HG03575 (cell line): ENCODE measurements at regions not wholly inside any gene's neighbourhood (a gene's known extent, or its start where the extent isn't known, plus 50 kb on each side); places are given as distances from the start of the nearest gene placed in this dataset.

ENCODE experiments used
- ATAC-seq: cut with Tn5 transposase; IDR thresholded peaks from one replicate; pipeline ENCODE4 v1.9.1; 2021; ENCODE audit not compliant: unreplicated experiment, insufficient number of reproducible peaks, low FRiP score; ENCODE audit errors: extremely low read depth

GRCh38 chr14:97023871-97024270 lies 226.7 kb downstream of the VRK1 start:
- no peak for ATAC-seq

GRCh38 chr14:97024300-97024699 lies 227.1 kb downstream of the VRK1 start:
- ATAC-seq = no peak

- ATAC-seq = no peak
Observed at GRCh38 chr14:97025722-97026121, 228.5 kb downstream of the VRK1 start.

GRCh38 chr14:97027256-97027999 lies 230.2 kb downstream of the VRK1 start:
- ATAC-seq = no peak

- ATAC-seq = no peak
Observed at GRCh38 chr14:97028382-97028781, 231.2 kb downstream of the VRK1 start.

- ATAC-seq = no peak
Observed at GRCh38 chr14:97029800-97030199, 232.6 kb downstream of the VRK1 start.

- ATAC-seq = no peak
Observed at GRCh38 chr14:97031530-97031929, 234.3 kb downstream of the VRK1 start.

- ATAC-seq = no peak
Observed at GRCh38 chr14:97033556-97034081, 236.4 kb downstream of the VRK1 start.

- no peak for ATAC-seq
Observed at GRCh38 chr14:97036086-97036852, 239.1 kb downstream of the VRK1 start.

- no peak for ATAC-seq
Observed at GRCh38 chr14:97039717-97040363, 242.7 kb downstream of the VRK1 start.

- no peak for ATAC-seq
Observed at GRCh38 chr14:97046967-97047366, 249.8 kb downstream of the VRK1 start.

- no peak for ATAC-seq
Observed at GRCh38 chr14:97052001-97052400, 254.8 kb downstream of the VRK1 start.

- no peak for ATAC-seq
Observed at GRCh38 chr14:97053941-97054340, 256.8 kb downstream of the VRK1 start.

- no peak for ATAC-seq
Observed at GRCh38 chr14:97055355-97055754, 258.2 kb downstream of the VRK1 start.

- ATAC-seq = no peak
Observed at GRCh38 chr14:97056086-97056485, 258.9 kb downstream of the VRK1 start.

GRCh38 chr14:97057238-97058073 lies 260.3 kb downstream of the VRK1 start:
- ATAC-seq = no peak

- ATAC-seq = no peak
Observed at GRCh38 chr14:97058074-97058467, 260.9 kb downstream of the VRK1 start.

GRCh38 chr14:97058589-97058988 lies 261.4 kb downstream of the VRK1 start:
- ATAC-seq = no peak

GRCh38 chr14:97061198-97061597 lies 264.0 kb downstream of the VRK1 start:
- ATAC-seq = no peak
